T-helper 2 cell treated with Interferon-gamma antibody and Interleukin-4, amounts not matched to agents 100 ng/mL and 5 ng/mL, for 36 hours (primary cell): ENCODE measurements at regions not wholly inside any gene's neighbourhood (a gene's known extent, or its start where the extent isn't known, plus 50 kb on each side); places are given as distances from the start of the nearest gene placed in this dataset.
"Not testable (repeated sequence)": the region's sequence is repeated elsewhere in the genome, so short reads cannot be mapped to it uniquely, and the experiment has no call there.

Experiments used
- intact Hi-C: fragments of 100-400 bp; cut with micrococcal nuclease; formaldehyde crosslinking; loops from one replicate; pipeline ENCODE4 v1.15.1; 2023

- intact Hi-C loops = loop anchor here (5.0 kb wide), 2 partner anchors 306 to 911 kb away; no protein-coding TSS in a partner anchor
These were observed 96.6 kb upstream of the PCED1B start for GRCh38 chr12:46982629-46983392.

DNA sequence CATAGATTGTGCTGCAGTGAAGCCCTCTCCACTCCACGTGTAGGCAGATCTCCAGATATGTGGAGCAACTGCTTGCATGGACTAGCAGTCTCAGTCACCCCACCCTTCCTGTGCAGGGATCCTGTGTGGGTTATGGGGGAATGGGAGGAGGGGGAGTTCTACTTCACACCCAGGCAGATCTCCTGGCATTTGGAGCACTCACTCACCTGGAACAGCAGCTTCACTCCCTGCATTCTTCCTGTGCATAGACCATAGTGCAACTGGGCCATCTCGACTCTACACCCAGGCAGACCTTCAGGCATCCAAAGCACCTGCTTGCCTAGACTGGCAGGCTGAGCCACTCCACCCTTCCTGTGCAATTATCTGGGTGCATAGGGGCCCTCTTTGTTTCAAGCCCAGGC is 96.0 kb upstream of the PCED1B start:
- intact Hi-C loops = loop anchor here (5.0 kb wide), 2 partner anchors 306 to 911 kb away; no protein-coding TSS in a partner anchor

GRCh38 chr12:46983959-46984841 is 95.2 kb upstream of the PCED1B start:
- intact Hi-C loops = loop anchor here (1.0 to 5.0 kb wide), 4 partner anchors 307 to 912 kb away; no protein-coding TSS in a partner anchor

DNA sequence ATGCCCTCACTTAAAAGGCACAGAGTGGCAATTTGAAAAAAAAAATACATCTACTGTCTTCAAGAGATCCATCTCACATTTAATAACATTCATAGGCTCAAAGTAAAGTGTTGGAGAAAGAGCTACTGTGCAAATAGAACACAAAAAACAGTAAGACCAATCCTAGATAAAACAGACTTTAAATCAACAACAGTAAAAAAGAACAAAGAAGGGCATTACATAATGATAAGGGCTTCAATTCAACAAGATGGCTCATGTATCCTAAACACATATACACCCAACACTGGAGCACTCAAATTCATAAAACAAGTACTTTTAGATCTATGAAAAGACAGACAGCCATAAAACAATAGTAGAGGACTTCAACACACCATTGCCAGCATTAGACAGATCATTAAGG is 93.6 kb upstream of the PCED1B start:
- intact Hi-C loops = loop anchor here (2.0 kb wide), 1 partner anchor 643 kb away; no protein-coding TSS in a partner anchor

GRCh38 chr12:46988122-46988521 is 91.3 kb upstream of the PCED1B start:
- intact Hi-C loops = not testable (repeated sequence)

- intact Hi-C loops = no loop called here
These were observed 89.2 kb upstream of the PCED1B start for GRCh38 chr12:46990211-46990610.

- intact Hi-C loops = not testable (repeated sequence)
These were observed 87.4 kb upstream of the PCED1B start for GRCh38 chr12:46992051-46992450.

DNA sequence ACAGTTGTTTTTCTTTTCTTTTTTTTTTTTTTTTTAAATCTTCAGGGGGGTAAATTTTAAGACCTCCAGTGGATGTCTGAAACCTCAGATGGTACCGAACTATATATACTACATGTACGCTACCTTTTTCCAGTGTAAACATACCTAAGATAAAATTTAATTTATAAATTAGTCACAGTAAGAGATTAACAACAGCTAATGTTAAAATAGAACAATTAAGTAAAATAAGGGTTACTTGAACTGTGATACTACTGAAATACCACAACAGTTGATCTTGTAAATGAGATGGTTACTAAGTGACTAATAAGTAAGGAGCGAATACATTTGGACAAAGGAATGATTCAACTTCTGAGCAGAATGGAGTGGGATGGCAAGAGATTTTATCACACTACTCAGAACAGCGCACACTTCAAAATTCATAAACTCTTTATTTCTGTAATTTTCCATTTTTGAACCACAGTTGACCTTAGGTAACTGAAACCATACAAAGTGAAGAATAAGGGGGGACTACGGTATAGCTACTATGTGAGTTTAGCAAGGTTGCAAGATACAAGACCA is 80.5 kb upstream of the PCED1B start:
- intact Hi-C loops = no loop called here

DNA sequence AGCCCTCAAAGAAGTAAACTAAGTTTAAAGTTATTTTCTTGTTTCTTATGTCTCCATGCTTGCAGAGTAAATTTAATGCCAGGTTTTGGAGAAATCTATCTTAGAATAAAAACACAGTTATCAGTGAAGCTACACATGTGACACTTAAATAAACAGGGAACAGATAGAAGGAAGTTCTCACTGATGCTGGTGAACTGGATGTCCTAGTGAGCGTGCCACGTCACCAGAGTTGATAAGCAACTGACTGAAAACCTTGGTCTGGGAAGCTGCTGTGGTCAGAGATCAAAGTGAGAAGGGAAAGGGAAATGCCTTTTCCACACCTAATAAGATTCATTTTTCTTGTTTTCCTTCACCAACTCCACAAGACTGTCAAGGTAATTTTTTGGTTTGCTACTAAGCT is 74.8 kb upstream of the PCED1B start:
- intact Hi-C loops = no loop called here

DNA sequence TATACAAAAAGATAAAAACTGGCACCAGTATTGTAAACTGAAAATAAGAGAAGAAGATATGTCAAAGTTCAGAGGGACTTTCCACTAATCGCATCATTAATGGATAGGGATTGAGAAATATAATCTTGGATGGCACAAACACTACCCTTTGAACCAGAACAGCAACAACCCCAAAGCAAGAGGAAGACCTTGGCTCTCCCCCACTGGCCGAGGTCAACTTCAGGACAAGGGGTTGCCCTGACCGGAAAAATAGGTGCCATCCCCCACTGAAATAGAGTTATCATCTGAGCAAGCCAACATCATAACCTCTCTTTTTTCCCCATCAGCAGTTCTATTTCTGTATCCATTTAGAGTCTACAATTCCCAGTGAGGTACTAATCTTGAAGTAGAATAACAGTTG is 72.4 kb upstream of the PCED1B start:
- intact Hi-C loops = no loop called here

DNA sequence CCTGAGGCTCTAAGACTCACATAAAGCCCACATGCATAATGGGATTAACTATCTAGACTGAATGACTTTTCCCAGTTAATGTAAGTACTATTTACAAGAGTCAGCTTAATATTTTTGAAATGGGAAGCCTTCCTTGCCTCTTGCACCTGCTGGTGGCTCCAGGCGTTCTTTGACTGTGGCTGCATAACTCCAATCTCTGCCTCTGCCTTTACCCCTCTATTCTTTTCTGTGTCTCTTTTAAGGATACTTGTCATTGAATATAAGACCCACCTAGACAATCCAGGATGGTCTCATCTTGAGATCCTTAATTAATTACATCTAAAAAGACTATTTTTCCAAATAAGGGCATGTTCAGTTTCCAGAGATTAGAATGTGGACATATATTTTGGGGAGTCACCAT is 66.9 kb upstream of the PCED1B start:
- intact Hi-C loops = no loop called here

DNA sequence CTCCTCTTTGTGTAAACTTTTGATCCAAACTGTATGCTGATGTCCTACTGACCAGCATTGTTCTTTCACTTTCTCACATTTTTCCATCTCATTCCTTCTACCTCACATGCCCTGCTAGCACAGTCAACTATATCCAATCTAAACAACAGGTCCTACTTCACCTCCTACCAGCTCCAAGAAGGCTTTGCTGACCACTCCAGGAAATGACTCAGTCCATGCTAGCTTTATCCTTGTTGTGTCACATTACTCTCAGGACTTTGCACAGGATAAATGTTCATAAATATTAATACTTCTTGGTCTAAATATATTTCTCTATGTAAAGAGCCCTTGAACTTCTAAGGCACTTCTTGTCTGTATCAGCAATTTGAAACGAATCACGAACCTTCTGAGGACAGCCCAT is 64.9 kb upstream of the PCED1B start:
- intact Hi-C loops = no loop called here

DNA sequence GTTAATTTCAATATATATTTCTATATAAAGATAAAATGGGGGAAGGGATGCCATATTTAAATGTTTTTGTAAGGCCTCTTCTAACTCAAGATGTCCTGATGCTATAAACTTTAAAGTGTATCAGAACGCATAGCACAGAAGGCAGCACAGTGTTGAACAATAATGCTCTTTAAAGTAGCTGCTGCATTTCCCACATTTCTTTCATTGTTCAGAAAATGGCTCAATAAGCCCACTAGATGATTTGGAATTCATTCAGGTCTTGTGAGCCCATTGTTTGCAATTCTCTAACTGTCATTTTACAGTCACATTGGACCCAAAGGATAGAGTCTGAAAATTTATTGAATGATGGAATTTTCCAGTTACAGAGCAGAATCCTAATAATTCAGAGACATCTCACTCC is 64.0 kb upstream of the PCED1B start:
- intact Hi-C loops = no loop called here

GRCh38 chr12:47017041-47017713 is 62.2 kb upstream of the PCED1B start:
- intact Hi-C loops = no loop called here

DNA sequence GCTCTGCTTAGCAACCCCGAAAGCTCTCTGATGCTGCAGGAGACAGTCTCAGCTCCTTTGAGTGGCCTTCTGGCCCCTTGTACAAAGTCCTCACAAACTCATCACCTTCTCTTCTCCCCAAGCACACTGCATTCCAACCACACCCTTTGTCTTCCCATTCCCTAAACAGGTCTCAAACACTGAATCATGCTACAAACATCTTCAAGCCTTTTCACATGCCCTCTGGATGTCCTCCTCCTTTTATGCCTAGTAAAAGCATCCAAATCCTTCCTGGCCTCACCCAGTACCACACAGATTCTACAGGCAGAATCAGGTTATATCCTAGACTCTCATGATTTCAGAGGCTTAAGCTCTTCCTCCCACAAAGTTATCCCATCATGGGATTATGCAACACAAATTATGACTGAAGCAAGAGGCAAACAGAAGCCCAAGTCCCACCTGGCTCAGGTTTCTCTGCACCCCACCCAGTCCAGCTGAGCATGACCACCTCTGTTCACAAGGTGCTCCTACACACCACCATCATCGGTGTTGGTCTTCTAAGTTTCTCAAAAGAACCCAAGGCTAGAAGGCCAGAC is 61.4 kb upstream of the PCED1B start:
- intact Hi-C loops = no loop called here

GRCh38 chr12:47020211-47020821 is 59.1 kb upstream of the PCED1B start:
- intact Hi-C loops = loop anchor here (5.0 to 10.0 kb wide), 3 partner anchors 678 to 948 kb away; no protein-coding TSS in a partner anchor

GRCh38 chr12:47021298-47021697 is 58.1 kb upstream of the PCED1B start:
- intact Hi-C loops = loop anchor here (5.0 to 10.0 kb wide), 3 partner anchors 679 to 949 kb away; no protein-coding TSS in a partner anchor

GRCh38 chr12:47022296-47022695 is 57.1 kb upstream of the PCED1B start:
- intact Hi-C loops = loop anchor here (5.0 to 10.0 kb wide), 3 partner anchors 680 to 950 kb away; no protein-coding TSS in a partner anchor

- intact Hi-C loops = loop anchor here (5.0 to 10.0 kb wide), 3 partner anchors 681 to 951 kb away; no protein-coding TSS in a partner anchor
These were observed 56.1 kb upstream of the PCED1B start for GRCh38 chr12:47023311-47023710.

GRCh38 chr12:47023953-47024352 is 55.5 kb upstream of the PCED1B start:
- intact Hi-C loops = loop anchor here (5.0 to 10.0 kb wide), 3 partner anchors 682 to 952 kb away; no protein-coding TSS in a partner anchor
